Keratinocyte (primary cell): ENCODE measurements at regions not wholly inside any gene's neighbourhood (a gene's known extent, or its start where the extent isn't known, plus 50 kb on each side); places are given as distances from the start of the nearest gene placed in this dataset.

ENCODE experiments used
- DNase-seq: peaks from one replicate; pipeline ENCODE4 v3.0.0-alpha.2; 2011; ENCODE audit warnings: low read depth, missing footprints, low spot score
- FAIRE-seq: peaks from 2 replicates; lab custom pipeline; 2011; peaks lifted over from hg19 to GRCh38; lab: Jason Lieb, UNC
- H2AFZ ChIP-seq: 2 replicates; pipeline ENCODE4 v1.6.0; 2012; ENCODE audit warnings: low read length, control low read depth, inconsistent platforms; ENCODE audit not compliant: control insufficient read depth
- H3K27ac ChIP-seq: 2 replicates; pipeline ENCODE4 v1.5.1; 2011; ENCODE audit warnings: low read length; ENCODE audit not compliant: control insufficient read depth, insufficient read depth
- H3K27me3 ChIP-seq: 3 replicates; pipeline ENCODE4 v1.6.0; 2011; ENCODE audit warnings: low read length; ENCODE audit not compliant: control insufficient read depth, insufficient read depth; ENCODE audit errors: extremely low read depth
- H3K36me3 ChIP-seq, 2 experiments: 2 replicates in 1 of 2; 3 replicates in 1 of 2; pipeline ENCODE4 v1.5.1; 2011; ENCODE audit warnings: low read length in 2 of 2, mild to moderate bottlenecking in 1 of 2; ENCODE audit not compliant: control insufficient read depth in 2 of 2, insufficient read depth in 2 of 2; ENCODE audit errors: extremely low read depth in 1 of 2
- H3K4me1 ChIP-seq: 3 replicates; pipeline ENCODE4 v1.5.1; 2011; ENCODE audit warnings: low read length; ENCODE audit not compliant: control insufficient read depth, insufficient read depth; ENCODE audit errors: extremely low read depth
- H3K4me2 ChIP-seq: 3 replicates; pipeline ENCODE4 v1.6.0; 2011; ENCODE audit warnings: low read depth, low read length; ENCODE audit not compliant: control insufficient read depth, insufficient read depth; ENCODE audit errors: extremely low read depth
- H3K4me3 ChIP-seq, 3 experiments: fragments of 200-600 bp in 1 of 3; sonication (generic) in 1 of 3; 2 replicates in 2 of 3; 3 replicates in 1 of 3; pipeline ENCODE4 v1.5.1; 2011 to 2016; ENCODE audit warnings: low read length in 3 of 3, mild to moderate bottlenecking in 3 of 3, control low read depth in 2 of 3, inconsistent platforms in 1 of 3, low read depth in 1 of 3, mixed read lengths in 1 of 3, mixed run types in 1 of 3, moderate library complexity in 1 of 3; ENCODE audit not compliant: control insufficient read depth in 2 of 3, insufficient read depth in 2 of 3; ENCODE audit errors: extremely low read depth in 1 of 3
- H3K79me2 ChIP-seq: 2 replicates; pipeline ENCODE4 v1.6.0; 2012; ENCODE audit warnings: low read length; ENCODE audit not compliant: control insufficient read depth, insufficient read depth
- H3K9ac ChIP-seq: 3 replicates; pipeline ENCODE4 v1.6.0; 2011; ENCODE audit warnings: low read length; ENCODE audit not compliant: control insufficient read depth, insufficient read depth; ENCODE audit errors: extremely low read depth
- H3K9me1 ChIP-seq: 3 replicates; pipeline ENCODE4 v1.6.0; 2011; ENCODE audit warnings: low read length; ENCODE audit not compliant: control insufficient read depth, insufficient read depth; ENCODE audit errors: extremely low read depth
- H3K9me3 ChIP-seq: 2 replicates; pipeline ENCODE4 v1.5.1; 2012; ENCODE audit warnings: low read depth, low read length; ENCODE audit not compliant: control insufficient read depth
- H4K20me1 ChIP-seq: 3 replicates; pipeline ENCODE4 v1.6.0; 2011; ENCODE audit warnings: low read length; ENCODE audit not compliant: control insufficient read depth, insufficient read depth; ENCODE audit errors: extremely low read depth
- EZH2 ChIP-seq: IDR thresholded peaks from one replicate; pipeline ENCODE4 v1.6.1; 2012; ENCODE audit warnings: inconsistent platforms, mild to moderate bottlenecking, low read length, moderate library complexity
- dilution Hi-C: fragments of 300-500 bp; cut with MboI; formaldehyde crosslinking; loops from one replicate; pipeline ENCODE4 v1.7.0; 2020; ENCODE audit warnings: low sequenced_read_pairs; ENCODE audit not compliant: extremely low pct_ligation_motif_present
- TF ChIP-seq, protein P1 (sequence below), 3 experiments: IDR thresholded peaks in 1 of 3; conservative IDR thresholded peaks in 1 of 3; optimal IDR thresholded peaks in 1 of 3; 2 replicates in 2 of 3; 3 replicates in 1 of 3; pipeline versions ENCODE3 to v1.5.1; 2011; ENCODE audit warnings: low read length in 3 of 3, mild to moderate bottlenecking in 3 of 3, moderate library complexity in 2 of 3, control low read depth in 1 of 3, inconsistent platforms in 1 of 3; ENCODE audit not compliant: insufficient read depth in 2 of 3; ENCODE audit errors: extremely low read depth in 1 of 3

DNA sequence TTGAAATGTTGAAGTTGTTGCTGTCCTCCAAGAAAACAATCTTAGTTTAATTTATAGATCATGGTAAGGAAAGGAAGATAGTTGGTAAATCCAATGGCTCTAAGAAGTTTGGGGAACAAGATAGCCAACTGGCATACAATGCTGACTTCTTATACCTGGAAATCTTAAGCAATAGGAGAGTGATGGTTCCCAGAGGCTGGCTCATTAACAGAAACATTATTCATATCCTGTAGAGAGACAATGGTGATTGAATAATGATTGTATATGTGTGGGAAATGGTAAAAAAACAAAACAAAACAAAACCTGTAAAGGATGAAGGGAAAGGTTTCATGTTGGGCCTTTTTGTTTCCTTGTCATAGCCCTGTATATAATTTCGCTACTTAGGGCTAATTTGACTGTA, 174.9 kb upstream of the CTSO start:
- dilution Hi-C loops = no loop called here
- FAIRE-seq = no peak

GRCh38 chr4:156118507-156119220, 165.0 kb upstream of the CTSO start:
- peaks cover 10% of the 10 kb centered on the region for H3K4me1 ChIP-seq
- H3K79me2 ChIP-seq = no peaks in the 10 kb centered on the region
- no peak overlapping the region for H3K4me2 ChIP-seq
- H3K27me3 ChIP-seq = no peaks in the 10 kb centered on the region
- H3K27ac ChIP-seq = no peak overlapping the region
- no peaks in the 10 kb centered on the region for H3K36me3 ChIP-seq
- dilution Hi-C loops = no loop called here
- H2AFZ ChIP-seq = no peak overlapping the region
- H3K9me3 ChIP-seq = no peaks in the 10 kb centered on the region
- H3K4me3 ChIP-seq = no peak overlapping the region
- TF ChIP-seq EZH2 = no peak
- TF ChIP-seq, protein P1, sequence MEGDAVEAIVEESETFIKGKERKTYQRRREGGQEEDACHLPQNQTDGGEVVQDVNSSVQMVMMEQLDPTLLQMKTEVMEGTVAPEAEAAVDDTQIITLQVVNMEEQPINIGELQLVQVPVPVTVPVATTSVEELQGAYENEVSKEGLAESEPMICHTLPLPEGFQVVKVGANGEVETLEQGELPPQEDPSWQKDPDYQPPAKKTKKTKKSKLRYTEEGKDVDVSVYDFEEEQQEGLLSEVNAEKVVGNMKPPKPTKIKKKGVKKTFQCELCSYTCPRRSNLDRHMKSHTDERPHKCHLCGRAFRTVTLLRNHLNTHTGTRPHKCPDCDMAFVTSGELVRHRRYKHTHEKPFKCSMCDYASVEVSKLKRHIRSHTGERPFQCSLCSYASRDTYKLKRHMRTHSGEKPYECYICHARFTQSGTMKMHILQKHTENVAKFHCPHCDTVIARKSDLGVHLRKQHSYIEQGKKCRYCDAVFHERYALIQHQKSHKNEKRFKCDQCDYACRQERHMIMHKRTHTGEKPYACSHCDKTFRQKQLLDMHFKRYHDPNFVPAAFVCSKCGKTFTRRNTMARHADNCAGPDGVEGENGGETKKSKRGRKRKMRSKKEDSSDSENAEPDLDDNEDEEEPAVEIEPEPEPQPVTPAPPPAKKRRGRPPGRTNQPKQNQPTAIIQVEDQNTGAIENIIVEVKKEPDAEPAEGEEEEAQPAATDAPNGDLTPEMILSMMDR (optimal IDR thresholded peaks at IDR 0.05 in 1 of 3, IDR thresholded peaks at IDR 0.05 in 1 of 3, conservative IDR thresholded peaks at IDR 0.05 in 1 of 3; ENCODE audit: extremely low read depth in 1 of 3, insufficient read depth in 2 of 3, low read length in 3 of 3) = no peak
- no peak overlapping the region for H3K9ac ChIP-seq
- no peaks in the 10 kb centered on the region for H4K20me1 ChIP-seq
- H3K9me1 ChIP-seq = no peaks in the 10 kb centered on the region
- FAIRE-seq = no peak
- DNase-seq = no peak

More for the DNA sequence above, 174.9 kb upstream of the CTSO start:
- Histone ChIP-seq H3K4me2 (no peak overlapping the region), H3K9me1 (no peaks in the 10 kb centered on the region), H3K27ac (no peak overlapping the region), H3K4me3 (no peak overlapping the region), H3K4me1 (no peaks in the 10 kb centered on the region), H3K79me2 (no peaks in the 10 kb centered on the region), H2AFZ (no peak overlapping the region), H3K36me3 (no peaks in the 10 kb centered on the region), H3K27me3 (no peaks in the 10 kb centered on the region), H4K20me1 (no peaks in the 10 kb centered on the region), H3K9ac (no peak overlapping the region), H3K9me3 (no peaks in the 10 kb centered on the region)
- TF ChIP-seq, protein P1 (optimal IDR thresholded peaks at IDR 0.05 in 1 of 3, IDR thresholded peaks at IDR 0.05 in 1 of 3, conservative IDR thresholded peaks at IDR 0.05 in 1 of 3; ENCODE audit: extremely low read depth in 1 of 3, insufficient read depth in 2 of 3, low read length in 3 of 3) = no peak
- TF ChIP-seq EZH2 = no peak
- DNase-seq = no peak
